HFF-Myc (cell line): ENCODE measurements at regions not wholly inside any gene's neighbourhood (a gene's known extent, or its start where the extent isn't known, plus 50 kb on each side); places are given as distances from the start of the nearest gene placed in this dataset.

ENCODE experiments used
- DNase-seq: peaks from one replicate; pipeline ENCODE4 v3.0.0-alpha.2; 2011; ENCODE audit warnings: low read depth; ENCODE audit errors: extremely low read depth
- H3K4me3 ChIP-seq: replicated peaks from 2 replicates; pipeline ENCODE4 v1.5.1; 2011; ENCODE audit warnings: low read depth, mild to moderate bottlenecking, control low read depth, low read length
- TF ChIP-seq, protein P1 (sequence below): IDR thresholded peaks from 2 replicates; pipeline ENCODE4 v1.5.1; 2012; ENCODE audit warnings: mild to moderate bottlenecking, low read depth, low read length, control low read depth; ENCODE audit errors: missing control alignments

DNA sequence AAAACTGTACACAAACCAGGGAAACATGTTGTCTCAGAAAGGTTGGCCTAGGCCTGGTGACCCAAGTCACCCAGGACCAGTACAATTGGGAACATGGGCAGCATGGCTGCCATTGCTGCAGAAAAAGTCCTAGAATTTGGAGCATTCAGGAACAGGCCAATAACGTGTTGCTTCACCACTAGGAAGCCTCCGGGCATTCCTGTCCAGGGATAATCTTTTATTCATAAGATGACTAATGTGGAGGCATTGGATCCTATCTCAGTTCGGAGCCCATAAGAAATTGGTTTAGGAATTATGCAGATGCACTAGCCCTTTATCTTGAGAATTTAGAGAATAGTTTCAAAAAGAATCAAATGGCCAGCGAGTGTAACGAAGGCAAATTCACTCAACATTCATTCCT lies 242.8 kb upstream of the NDST4 start:
- H3K4me3 ChIP-seq = no peak overlapping the region
- TF ChIP-seq, protein P1, sequence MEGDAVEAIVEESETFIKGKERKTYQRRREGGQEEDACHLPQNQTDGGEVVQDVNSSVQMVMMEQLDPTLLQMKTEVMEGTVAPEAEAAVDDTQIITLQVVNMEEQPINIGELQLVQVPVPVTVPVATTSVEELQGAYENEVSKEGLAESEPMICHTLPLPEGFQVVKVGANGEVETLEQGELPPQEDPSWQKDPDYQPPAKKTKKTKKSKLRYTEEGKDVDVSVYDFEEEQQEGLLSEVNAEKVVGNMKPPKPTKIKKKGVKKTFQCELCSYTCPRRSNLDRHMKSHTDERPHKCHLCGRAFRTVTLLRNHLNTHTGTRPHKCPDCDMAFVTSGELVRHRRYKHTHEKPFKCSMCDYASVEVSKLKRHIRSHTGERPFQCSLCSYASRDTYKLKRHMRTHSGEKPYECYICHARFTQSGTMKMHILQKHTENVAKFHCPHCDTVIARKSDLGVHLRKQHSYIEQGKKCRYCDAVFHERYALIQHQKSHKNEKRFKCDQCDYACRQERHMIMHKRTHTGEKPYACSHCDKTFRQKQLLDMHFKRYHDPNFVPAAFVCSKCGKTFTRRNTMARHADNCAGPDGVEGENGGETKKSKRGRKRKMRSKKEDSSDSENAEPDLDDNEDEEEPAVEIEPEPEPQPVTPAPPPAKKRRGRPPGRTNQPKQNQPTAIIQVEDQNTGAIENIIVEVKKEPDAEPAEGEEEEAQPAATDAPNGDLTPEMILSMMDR = no peak
- DNase-seq = no peak

DNA sequence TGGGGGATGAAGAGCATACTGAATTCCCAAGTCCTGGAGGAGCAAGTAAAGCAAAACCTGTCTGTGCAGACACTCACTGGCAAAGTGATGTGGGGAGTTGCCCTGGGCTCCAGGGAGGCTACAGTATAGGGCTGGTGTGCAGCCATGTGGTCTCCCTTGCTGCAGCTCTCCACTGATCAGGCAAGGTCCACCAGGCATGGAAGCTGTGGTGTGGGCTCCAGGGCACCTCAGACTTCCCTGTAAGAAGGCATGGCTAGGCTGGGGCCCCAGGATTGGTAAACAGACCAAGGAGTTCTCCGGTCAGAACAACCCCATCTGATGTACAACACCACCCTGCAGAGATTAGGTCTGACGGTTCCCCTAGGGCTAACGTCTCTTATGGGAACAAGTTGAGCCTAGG lies 241.9 kb upstream of the NDST4 start:
- TF ChIP-seq, protein P1 = no peak
- no peak for DNase-seq
- H3K4me3 ChIP-seq = no peak overlapping the region

DNA sequence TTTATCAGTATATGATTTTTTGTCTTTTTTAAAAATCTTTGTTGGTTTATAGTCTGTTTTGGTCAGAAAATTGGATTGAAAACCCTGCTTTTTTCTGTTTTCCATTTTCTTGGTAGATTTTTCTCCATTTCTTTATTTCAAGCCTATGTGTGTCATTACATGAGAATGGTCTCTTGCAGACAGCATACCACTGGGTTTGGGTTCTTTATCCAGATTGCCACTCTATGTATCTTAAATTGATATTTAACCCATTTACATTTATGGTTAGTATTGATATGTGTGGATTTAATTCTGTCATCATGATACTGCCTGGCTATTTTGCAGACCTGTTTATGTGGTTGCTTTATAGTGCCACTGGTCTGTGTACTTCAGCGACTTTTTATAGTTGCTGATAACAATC lies 239.9 kb upstream of the NDST4 start:
- DNase-seq = no peak
- TF ChIP-seq, protein P1 = no peak
- no peak overlapping the region for H3K4me3 ChIP-seq

DNA sequence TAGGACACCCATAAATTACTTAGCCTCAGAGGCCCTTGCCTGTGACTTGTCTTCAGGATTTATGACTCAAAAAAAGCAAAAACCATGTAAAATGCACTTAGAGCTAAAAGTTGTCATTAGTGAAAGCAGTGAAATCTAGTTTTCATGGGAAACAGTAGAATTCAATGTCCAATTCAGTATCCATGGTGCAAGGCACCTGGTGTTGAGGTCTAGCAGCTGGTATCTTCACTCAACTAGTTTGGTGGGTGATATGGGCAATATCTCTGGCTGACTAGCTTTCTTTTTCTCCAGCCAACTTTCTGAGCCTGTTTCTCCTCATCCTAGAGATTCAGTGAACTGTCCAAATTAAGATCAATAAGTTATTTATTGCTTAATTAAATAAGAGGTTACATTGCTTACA lies 229.8 kb upstream of the NDST4 start:
- no peak overlapping the region for H3K4me3 ChIP-seq
- TF ChIP-seq, protein P1 = no peak

DNA sequence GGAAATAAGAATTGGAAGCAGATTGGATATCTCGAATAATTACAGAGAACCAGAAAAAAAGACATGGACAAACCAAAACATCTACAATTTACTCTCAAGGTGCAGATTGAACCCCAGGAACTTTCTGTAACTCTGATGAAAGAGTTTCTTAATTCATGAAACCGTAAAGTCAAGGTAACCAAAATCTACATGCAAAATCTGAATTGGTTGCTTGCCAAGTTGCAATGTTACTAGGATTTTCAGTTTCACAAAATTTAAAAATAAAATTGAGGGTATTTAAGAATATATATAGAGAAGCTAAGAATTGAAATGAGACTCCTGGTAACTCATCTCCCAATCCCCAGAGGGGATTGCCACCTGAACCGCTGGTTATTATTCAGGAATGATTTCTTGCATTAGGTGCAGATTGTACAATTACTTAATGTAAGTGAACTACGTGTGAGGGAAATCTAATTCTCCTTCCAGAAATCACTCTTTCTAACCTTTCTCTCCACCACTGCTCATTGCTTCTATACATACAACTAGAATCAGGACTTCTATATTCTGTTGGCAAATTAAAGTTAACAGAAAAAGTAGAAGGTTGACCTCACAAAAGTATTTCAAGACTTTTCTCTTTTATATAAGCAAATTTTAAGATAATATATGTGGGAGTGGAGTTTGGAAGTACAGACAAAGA lies 221.5 kb upstream of the NDST4 start:
- H3K4me3 ChIP-seq = no peak overlapping the region
- TF ChIP-seq, protein P1 = no peak
- no peak for DNase-seq

More for the DNA sequence above, 229.8 kb upstream of the NDST4 start:
- no peak for DNase-seq

DNA sequence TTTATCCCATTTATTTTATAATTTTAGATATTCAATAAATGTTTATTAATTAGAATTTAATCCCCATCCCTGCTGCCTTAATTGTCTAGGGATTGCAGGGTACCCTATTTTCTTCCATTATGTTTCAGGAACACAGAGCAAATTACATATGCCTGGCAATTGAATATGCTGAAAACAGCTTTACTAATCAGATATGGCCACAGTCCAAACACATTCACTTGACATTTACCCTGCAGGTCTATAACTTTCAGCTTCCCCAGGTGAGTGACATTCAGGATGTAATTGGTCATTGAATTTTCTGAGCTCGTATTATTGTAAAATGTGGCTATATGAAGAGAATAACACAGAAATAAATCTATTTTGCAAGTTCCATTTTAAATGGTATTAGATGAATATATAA lies 218.7 kb upstream of the NDST4 start:
- TF ChIP-seq, protein P1 = no peak
- no peak for DNase-seq
- H3K4me3 ChIP-seq = no peak overlapping the region

DNA sequence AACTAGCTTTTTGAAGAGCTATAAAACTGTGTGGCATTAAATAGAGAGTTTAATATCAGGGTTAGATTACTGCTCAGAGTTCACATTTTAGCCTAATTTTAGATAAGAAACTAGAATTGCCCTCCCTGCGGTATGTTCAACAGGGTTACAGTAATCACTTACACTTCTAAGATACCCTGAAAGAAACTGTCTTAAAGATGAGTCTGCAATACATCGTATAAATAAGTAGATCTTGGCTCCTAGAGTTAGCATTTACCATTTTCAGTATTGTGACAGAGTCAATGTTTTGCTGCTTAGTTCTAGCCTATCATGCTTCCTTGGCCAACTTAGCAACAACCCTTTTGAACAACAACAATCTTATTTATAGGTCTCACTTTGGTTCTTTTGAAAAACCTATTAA lies 217.8 kb upstream of the NDST4 start:
- H3K4me3 ChIP-seq = no peak overlapping the region
- DNase-seq = no peak
- TF ChIP-seq, protein P1 = no peak
